Heart right ventricle (tissue), 16 donors: ENCODE measurements at regions not wholly inside any gene's neighbourhood (a gene's known extent, or its start where the extent isn't known, plus 50 kb on each side); places are given as distances from the start of the nearest gene placed in this dataset.

Source experiments
- ATAC-seq, 8 donors: fragments of 200-7000 bp; cut with Tn5 transposase; one replicate each; pipeline ENCODE4 v1.9.1; 2020; ENCODE audit warnings: mild to moderate bottlenecking in 8 of 8, moderate library complexity in 8 of 8, moderate number of reproducible peaks in 1 of 8
- DNase-seq, 2 donors: peaks; one replicate each; pipeline ENCODE4 v3.0.0-alpha.2; 2020
- H3K27ac ChIP-seq, 10 donors: fragments of 200-600 bp; sonication (generic) in 2 of 10; one replicate each; pipeline versions ENCODE4 v1.5.0 to v1.8.0; 2020 to 2022; ENCODE audit warnings: mild to moderate bottlenecking in 3 of 10
- H3K27me3 ChIP-seq, 7 donors: fragments of 200-600 bp; one replicate each; pipeline ENCODE4 v1.8.0; 2021 to 2022; ENCODE audit warnings: mild to moderate bottlenecking in 2 of 7
- H3K36me3 ChIP-seq, 9 donors: fragments of 200-600 bp; sonication (generic) in 1 of 9; one replicate each; pipeline versions ENCODE4 v1.5.0 to v1.8.0; 2020 to 2022; ENCODE audit warnings: mild to moderate bottlenecking in 2 of 9
- H3K4me1 ChIP-seq, 9 donors: fragments of 200-600 bp; sonication (generic) in 1 of 9; one replicate each; pipeline versions ENCODE4 v1.5.0 to v1.8.0; 2020 to 2022; ENCODE audit warnings: mild to moderate bottlenecking in 4 of 9
- H3K4me3 ChIP-seq, 10 donors: fragments of 200-600 bp; sonication (generic) in 2 of 10; one replicate each; pipeline versions ENCODE4 v1.5.0 to v1.8.0; 2020 to 2022; ENCODE audit warnings: mild to moderate bottlenecking in 7 of 10, moderate library complexity in 2 of 10
- H3K9me3 ChIP-seq, 11 donors: fragments of 200-600 bp in 10 of 11; sonication (generic) in 2 of 11; one replicate each; pipeline versions ENCODE4 v1.5.0 to v1.8.0; 2013 to 2022; ENCODE audit warnings: mild to moderate bottlenecking in 2 of 11, control low read depth in 1 of 11, moderate library complexity in 1 of 11
- CTCF ChIP-seq, 9 donors: fragments of 200-600 bp; sonication (generic) in 2 of 9; IDR thresholded peaks; one replicate each; pipeline versions ENCODE4 v1.5.0 to v1.8.0; 2021 to 2022; ENCODE audit warnings: antibody characterized with exemption in 9 of 9, mild to moderate bottlenecking in 5 of 9, moderate library complexity in 1 of 9
- WGBS, 2 donors: extraction: QIAGEN DNeasy Blood & Tissue Kit; methylation state at CpG; one replicate each; pipeline ENCODE4 v1.1.7; 2013; ENCODE audit warnings: inconsistent platforms in 1 of 2; 5-methylcytosine and 5-hydroxymethylcytosine counted together
- intact Hi-C, 10 donors: fragments of 100-400 bp; cut with DNase I; formaldehyde crosslinking; loops; one replicate each; pipeline versions ENCODE4 v1.11.1 to v1.14.2; 2022
- donor health status: Arrhythmogenic right ventricular cardiomyopathy.
- donor health status: ischemic (EF 13 %, LVEDD 7.1; RV severe dilation, severe dysfunction).
- donor health status: healthy with polysubstance abuse.
- donor health status: DM: no; HTN: yes; CAD: no.
- donor health status: DM: no; HTN: no; CAD: no.
- donor health status: ischemic (EF 25% LVEDD 6.9; RV normal size, moderate dysfunction).
- donor health status: ischemic (EF 25% LVEDD 5.7; RV mildly dilated, moderate dysfunction).
- donor health status: healthy.
- donor health status: DM: yes; HTN: yes; CAD: no.
- donor health status: Ischemic cardiomyopathy.
- donor health status: ischemic (EF 35%, LVEDD 5.7; RV mildly dilated, moderate dysfunction).
- donor health status: nonischemic (EF 11% LVEDD 7.7; RV severe dilation, severe dysfunction).
- donor health status: DM: yes; HTN: yes; CAD: no.
- donor health status: PGD.
- donor health status: ischemic (EF 29% LVEDD 5.4; RV normal size, mild dysfunction).
- donor health status: nonischemic (EF 23%, LVEDD 6.1; RV moderate dilation, normal function).

- no peaks in the 10 kb centered on the region for H3K9me3 ChIP-seq
- ATAC-seq: no peak
- no peak for DNase-seq
- no peaks in the 10 kb centered on the region for H3K4me1 ChIP-seq
- no peak for TF ChIP-seq CTCF (IDR thresholded peaks at IDR 0.05)
- H3K27me3 ChIP-seq: no peaks in the 10 kb centered on the region
- 64 to 65% methylated on average over 4 of the region's 4 CpGs for WGBS, 2 donors
- no peak overlapping the region for H3K4me3 ChIP-seq
- H3K36me3 ChIP-seq: no peaks in the 10 kb centered on the region
- H3K27ac ChIP-seq: no peak overlapping the region
- intact Hi-C loops: no loop called here
Measured at GRCh38 chr20:7610681-7611080, 329.6 kb downstream of the HAO1 start.

GRCh38 chr20:7617797-7618196 is 322.5 kb downstream of the HAO1 start:
- no peaks in the 10 kb centered on the region for H3K27me3 ChIP-seq
- no peak for ATAC-seq
- no peak overlapping the region for H3K4me3 ChIP-seq
- peaks cover 0 to 12% (median 0%) of the 10 kb centered on the region in 11 donors for H3K9me3 ChIP-seq
- intact Hi-C loops: no loop called here
- DNase-seq: no peak
- no peaks in the 10 kb centered on the region for H3K36me3 ChIP-seq
- TF ChIP-seq CTCF (IDR thresholded peaks at IDR 0.05): no peak
- WGBS, 2 donors: 54 to 72% methylated on average over 2 of the region's 2 CpGs
- no peak overlapping the region for H3K27ac ChIP-seq
- H3K4me1 ChIP-seq: no peaks in the 10 kb centered on the region

- peak in 1 of 8 donors; percentile 20 for ATAC-seq
- WGBS, 2 donors: 91 to 95% methylated on average over 28 of the region's 28 CpGs
- intact Hi-C loops: no loop called here
Measured at GRCh38 chr20:7622399-7622961, 317.8 kb downstream of the HAO1 start.

GRCh38 chr20:7624886-7625285 is 315.4 kb downstream of the HAO1 start:
- no peak overlapping the region for H3K27ac ChIP-seq
- TF ChIP-seq CTCF (IDR thresholded peaks at IDR 0.05): no peak
- intact Hi-C loops: loop anchor here in 2 of 10 donors (5.0 kb wide), 2 partner anchors 97 to 232 kb away; no protein-coding TSS in a partner anchor
- no peaks in the 10 kb centered on the region for H3K27me3 ChIP-seq
- WGBS, 2 donors: 79 to 82% methylated on average over 5 of the region's 5 CpGs
- peaks cover 0 to 24% (median 0%) of the 10 kb centered on the region in 9 donors for H3K4me1 ChIP-seq
- peaks cover 0 to 17% (median 0%) of the 10 kb centered on the region in 11 donors for H3K9me3 ChIP-seq
- ATAC-seq (no peak), DNase-seq (no peak)
- no peaks in the 10 kb centered on the region for H3K36me3 ChIP-seq
- H3K4me3 ChIP-seq: no peak overlapping the region

More at GRCh38 chr20:7622399-7622961, 317.8 kb downstream of the HAO1 start:
- H3K4me3 ChIP-seq: no peak overlapping the region
- H3K36me3 ChIP-seq: no peaks in the 10 kb centered on the region
- H3K27me3 ChIP-seq: no peaks in the 10 kb centered on the region
- peak in 1 of 2 donors; percentile 6 for DNase-seq
- H3K27ac ChIP-seq: no peak overlapping the region
- H3K9me3 ChIP-seq: peaks cover 0 to 17% (median 0%) of the 10 kb centered on the region in 11 donors
- peaks cover 0 to 13% (median 0%) of the 10 kb centered on the region in 9 donors for H3K4me1 ChIP-seq
- no peak for TF ChIP-seq CTCF (IDR thresholded peaks at IDR 0.05)
